Activated naive CD8-positive, alpha-beta T cell treated with anti-CD3 and anti-CD28 coated beads for 36 hours (primary cell): ENCODE measurements at regions not wholly inside any gene's neighbourhood (a gene's known extent, or its start where the extent isn't known, plus 50 kb on each side); places are given as distances from the start of the nearest gene placed in this dataset.

Experiments
- DNase-seq: peaks from one replicate; pipeline ENCODE4 v3.0.0; 2021
- H3K27ac Mint-ChIP-seq: one replicate; pipeline ENCODE4 v1.8.0; 2022; ENCODE audit warnings: mild to moderate bottlenecking, moderate library complexity, mixed read lengths
- H3K27me3 Mint-ChIP-seq: one replicate; pipeline ENCODE4 v1.8.0; 2022; ENCODE audit warnings: mild to moderate bottlenecking, mixed read lengths
- H3K36me3 Mint-ChIP-seq: one replicate; pipeline ENCODE4 v1.8.0; 2021; ENCODE audit warnings: mild to moderate bottlenecking, mixed read lengths
- H3K4me1 Mint-ChIP-seq: one replicate; pipeline ENCODE4 v1.8.0; 2021; ENCODE audit warnings: mixed read lengths
- H3K4me3 Mint-ChIP-seq: one replicate; pipeline ENCODE4 v1.8.0; 2022; ENCODE audit warnings: mild to moderate bottlenecking, moderate library complexity, mixed read lengths
- H3K9me3 Mint-ChIP-seq: one replicate; pipeline ENCODE4 v1.8.0; 2022; ENCODE audit warnings: mixed read lengths

DNA sequence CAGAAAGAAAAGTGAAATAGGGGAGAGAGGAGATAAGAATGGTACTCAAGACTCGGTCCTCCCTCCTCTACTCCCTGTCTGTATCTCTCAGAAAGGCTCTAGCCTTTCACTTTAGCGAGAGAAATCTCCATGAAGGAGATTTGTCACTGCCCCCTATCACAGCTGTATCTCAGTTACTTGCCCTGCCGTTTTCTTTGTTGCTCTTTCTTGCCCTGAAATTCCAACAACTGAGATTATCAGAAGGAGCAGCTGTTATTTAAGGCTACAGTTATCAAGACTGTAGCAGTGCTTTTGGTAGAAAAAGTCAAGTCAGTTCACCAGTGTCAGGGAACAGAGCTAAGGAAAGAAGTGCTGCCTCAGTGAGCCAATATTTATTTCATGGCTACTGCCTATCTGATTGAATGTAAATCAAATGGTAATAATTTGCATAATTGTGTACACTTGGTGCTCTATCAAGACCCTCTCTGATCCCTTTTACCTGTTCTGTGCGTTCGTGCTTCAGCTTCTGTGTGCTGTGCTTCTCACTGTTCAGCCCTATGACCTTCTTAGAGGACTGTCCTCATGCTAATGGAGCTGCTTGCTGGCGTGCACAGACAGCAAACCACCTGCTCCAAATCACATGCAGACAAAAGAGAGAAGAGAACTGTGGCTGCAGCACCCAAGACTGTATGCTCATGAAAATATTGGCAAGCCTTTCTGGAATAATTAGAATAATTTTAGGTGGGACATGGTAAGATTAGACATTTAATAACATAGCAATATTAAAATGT is 180.2 kb upstream of the FAM3C start:
- Mint-ChIP-seq H3K36me3 (no peaks in the 10 kb centered on the region), H3K27ac (no peak overlapping the region), H3K27me3 (peaks cover 17% of the 10 kb centered on the region), H3K4me3 (no peak overlapping the region), H3K4me1 (no peaks in the 10 kb centered on the region), H3K9me3 (no peaks in the 10 kb centered on the region)
- DNase-seq = no peak

DNA sequence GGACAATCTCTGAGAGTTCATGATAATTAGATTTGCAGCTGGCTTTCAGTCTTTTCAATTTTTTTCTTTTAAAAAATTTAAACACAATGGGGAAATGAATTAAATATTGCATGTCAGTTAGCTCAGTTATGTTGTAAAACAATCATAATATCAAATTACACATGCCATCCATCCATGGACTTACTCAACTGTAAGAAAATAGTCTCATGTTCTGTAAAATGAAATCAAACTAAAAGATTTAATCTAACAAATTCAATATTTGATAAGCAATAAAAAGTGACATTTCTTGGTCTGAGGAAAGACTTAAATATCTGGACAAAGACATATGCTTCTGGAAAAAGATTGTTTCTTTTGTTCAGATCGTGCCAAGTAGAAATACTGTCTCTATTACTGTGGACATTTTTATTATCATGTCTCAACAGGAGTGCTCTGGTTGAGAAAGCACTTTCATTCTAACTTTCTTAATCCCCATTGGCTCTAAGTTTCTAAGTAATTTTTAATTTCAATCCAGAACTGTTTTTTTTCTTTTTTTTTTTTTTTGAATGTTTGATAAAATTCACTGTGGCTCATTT is 179.2 kb upstream of the FAM3C start:
- DNase-seq = no peak
- no peak overlapping the region for H3K4me3 Mint-ChIP-seq
- H3K9me3 Mint-ChIP-seq = no peaks in the 10 kb centered on the region
- H3K4me1 Mint-ChIP-seq = no peaks in the 10 kb centered on the region
- H3K36me3 Mint-ChIP-seq = no peaks in the 10 kb centered on the region
- peaks cover 20% of the 10 kb centered on the region for H3K27me3 Mint-ChIP-seq
- no peak overlapping the region for H3K27ac Mint-ChIP-seq

- H3K4me3 Mint-ChIP-seq = no peak overlapping the region
- no peaks in the 10 kb centered on the region for H3K36me3 Mint-ChIP-seq
- DNase-seq = no peak
- no peaks in the 10 kb centered on the region for H3K4me1 Mint-ChIP-seq
- no peak overlapping the region for H3K27ac Mint-ChIP-seq
- peaks cover 21% of the 10 kb centered on the region for H3K27me3 Mint-ChIP-seq
- no peaks in the 10 kb centered on the region for H3K9me3 Mint-ChIP-seq
Measured at GRCh38 chr7:121574109-121574508, 178.0 kb upstream of the FAM3C start.

DNA sequence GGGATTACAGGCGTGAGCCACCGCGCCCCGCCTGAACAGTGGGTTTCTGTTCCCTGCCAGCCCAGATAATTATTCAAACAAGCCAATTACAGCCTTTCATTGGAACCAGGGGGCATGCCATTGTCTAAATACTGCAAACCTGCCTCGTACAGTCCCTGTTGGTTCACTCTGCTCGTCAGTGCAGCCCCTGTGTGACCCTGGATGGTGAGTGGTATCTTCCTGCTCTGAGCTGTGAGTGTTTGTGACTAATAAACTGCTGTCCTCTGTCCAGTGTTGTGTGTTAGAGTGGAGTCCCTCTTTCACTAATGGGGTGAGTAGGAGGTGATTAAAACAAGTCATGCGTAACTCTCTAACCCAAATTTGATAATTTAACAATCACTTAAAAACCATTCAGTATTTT is 176.5 kb upstream of the FAM3C start:
- Mint-ChIP-seq H3K27me3 (peaks cover 21% of the 10 kb centered on the region), H3K4me3 (no peak overlapping the region), H3K4me1 (no peaks in the 10 kb centered on the region)

GRCh38 chr7:121570365-121570764 is 174.3 kb upstream of the FAM3C start:
- no peak overlapping the region for H3K4me3 Mint-ChIP-seq
- H3K27ac Mint-ChIP-seq = no peak overlapping the region
- peaks cover 21% of the 10 kb centered on the region for H3K27me3 Mint-ChIP-seq
- DNase-seq = no peak
- H3K4me1 Mint-ChIP-seq = no peaks in the 10 kb centered on the region
- H3K9me3 Mint-ChIP-seq = no peaks in the 10 kb centered on the region
- no peaks in the 10 kb centered on the region for H3K36me3 Mint-ChIP-seq

More for the DNA sequence above, 176.5 kb upstream of the FAM3C start:
- Mint-ChIP-seq H3K36me3 (no peaks in the 10 kb centered on the region), H3K9me3 (no peaks in the 10 kb centered on the region), H3K27ac (no peak overlapping the region)
- DNase-seq = no peak

- Mint-ChIP-seq H3K36me3 (no peaks in the 10 kb centered on the region), H3K27ac (no peak overlapping the region), H3K27me3 (peaks cover 7% of the 10 kb centered on the region), H3K4me1 (no peaks in the 10 kb centered on the region), H3K9me3 (no peaks in the 10 kb centered on the region), H3K4me3 (no peak overlapping the region)
- no peak for DNase-seq
Measured at GRCh38 chr7:121563177-121563576, 167.1 kb upstream of the FAM3C start.

DNA sequence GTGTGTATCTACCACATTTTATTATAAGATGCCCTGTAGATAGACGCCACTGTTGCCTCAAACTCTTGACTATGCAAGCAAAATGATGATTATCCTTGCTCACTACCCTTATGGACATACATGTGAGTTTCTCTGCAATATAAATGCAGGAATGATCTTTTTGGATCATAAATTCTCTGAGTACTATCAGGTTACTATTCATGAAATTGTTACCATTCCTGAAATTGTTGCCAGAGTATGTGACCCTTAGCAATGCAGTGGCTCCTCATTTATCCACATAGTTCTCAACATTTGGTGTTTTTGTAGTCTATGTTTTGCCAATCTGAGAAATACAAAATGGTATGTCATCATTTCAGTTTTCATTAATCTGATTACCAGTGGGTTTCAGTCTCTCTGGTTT is 166.2 kb upstream of the FAM3C start:
- no peak overlapping the region for H3K4me3 Mint-ChIP-seq
- no peak for DNase-seq
- peaks cover 7% of the 10 kb centered on the region for H3K27me3 Mint-ChIP-seq
- no peak overlapping the region for H3K27ac Mint-ChIP-seq
- no peaks in the 10 kb centered on the region for H3K4me1 Mint-ChIP-seq
- no peaks in the 10 kb centered on the region for H3K9me3 Mint-ChIP-seq
- no peaks in the 10 kb centered on the region for H3K36me3 Mint-ChIP-seq

DNA sequence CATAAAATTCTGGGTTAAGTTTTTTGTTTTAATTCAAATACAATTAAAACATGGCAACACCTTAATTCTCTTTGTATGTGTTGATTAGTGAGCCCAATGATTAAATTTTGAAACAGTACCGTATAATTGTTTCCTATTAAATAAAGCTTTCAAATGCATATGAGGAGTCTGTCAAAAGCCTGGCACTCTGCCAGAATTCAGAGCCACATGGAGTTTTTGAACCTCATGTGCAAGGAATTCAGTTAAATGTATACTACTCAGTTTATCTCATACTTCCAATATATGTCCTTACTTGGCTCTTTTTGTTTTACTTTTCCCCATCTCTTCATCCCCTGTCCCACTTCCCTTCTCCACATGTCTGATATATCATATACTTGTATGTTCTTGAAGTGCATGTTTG is 165.6 kb upstream of the FAM3C start:
- Mint-ChIP-seq H3K27me3 (peaks cover 7% of the 10 kb centered on the region), H3K36me3 (no peaks in the 10 kb centered on the region), H3K27ac (no peak overlapping the region), H3K4me3 (no peak overlapping the region), H3K4me1 (no peaks in the 10 kb centered on the region), H3K9me3 (no peaks in the 10 kb centered on the region)
- DNase-seq = no peak

DNA sequence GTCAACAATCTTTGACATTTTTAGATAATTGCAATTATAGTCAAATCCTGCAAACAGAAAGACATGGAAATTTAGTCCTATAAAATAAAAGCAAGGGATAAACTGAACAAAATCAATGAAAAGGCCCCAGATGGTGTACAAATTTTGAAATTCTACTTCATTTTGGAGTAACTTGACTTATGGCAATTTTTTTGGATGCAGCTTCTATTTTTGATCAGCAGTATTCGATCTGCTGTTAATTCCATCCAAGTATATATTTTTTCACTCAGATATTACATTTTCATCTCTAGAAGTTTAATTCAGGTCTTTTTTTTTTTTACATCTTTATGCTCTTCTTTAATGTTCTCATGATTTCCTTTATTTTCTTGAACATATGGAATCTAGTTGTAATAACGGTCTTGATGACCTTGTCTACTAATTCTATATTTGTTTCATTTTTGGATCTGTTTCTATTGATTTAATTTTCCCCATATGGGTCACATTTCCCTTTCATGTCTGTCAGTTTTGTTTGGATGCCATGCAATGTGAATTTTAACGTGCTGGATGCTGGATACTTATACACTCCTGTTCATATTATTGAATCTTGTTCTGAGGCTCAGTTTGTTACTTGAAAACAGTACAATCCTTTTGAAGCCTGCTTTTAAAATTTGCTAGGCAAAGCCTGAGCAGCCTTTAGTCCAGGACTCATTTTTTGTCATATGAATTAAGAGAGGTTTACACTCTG is 164.3 kb upstream of the FAM3C start:
- Mint-ChIP-seq H3K4me1 (no peaks in the 10 kb centered on the region), H3K9me3 (no peaks in the 10 kb centered on the region)
- no peak for DNase-seq

DNA sequence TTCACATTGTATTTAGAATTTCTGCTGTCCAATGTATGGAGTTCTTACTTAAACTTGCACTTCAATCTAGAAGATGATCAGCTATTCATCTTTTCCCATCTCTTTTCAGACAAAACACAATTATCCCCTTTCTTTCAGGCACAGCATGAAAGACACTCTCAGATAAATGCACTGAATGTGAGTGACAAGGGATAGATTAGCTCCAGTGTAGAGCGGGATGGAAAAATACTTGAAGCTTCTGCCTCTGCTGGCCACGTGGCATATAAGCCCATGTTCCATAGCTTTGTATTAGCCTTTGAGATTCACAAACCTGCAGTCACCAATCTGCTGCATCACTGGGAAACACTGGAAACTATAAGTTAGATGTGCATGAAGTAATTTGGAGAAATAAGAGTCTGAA is 162.2 kb upstream of the FAM3C start:
- Mint-ChIP-seq H3K27ac (no peak overlapping the region), H3K4me1 (no peaks in the 10 kb centered on the region), H3K36me3 (no peaks in the 10 kb centered on the region)

More for the DNA sequence above, 164.3 kb upstream of the FAM3C start:
- Mint-ChIP-seq H3K27me3 (peaks cover 7% of the 10 kb centered on the region), H3K36me3 (no peaks in the 10 kb centered on the region), H3K27ac (no peak overlapping the region), H3K4me3 (no peak overlapping the region)

GRCh38 chr7:121557034-121557892 is 161.2 kb upstream of the FAM3C start:
- Mint-ChIP-seq H3K4me3 (no peak overlapping the region), H3K27me3 (peaks cover 9% of the 10 kb centered on the region), H3K4me1 (no peaks in the 10 kb centered on the region), H3K9me3 (no peaks in the 10 kb centered on the region), H3K36me3 (no peaks in the 10 kb centered on the region), H3K27ac (no peak overlapping the region)
- no peak for DNase-seq

More for the DNA sequence above, 162.2 kb upstream of the FAM3C start:
- Mint-ChIP-seq H3K27me3 (peaks cover 4% of the 10 kb centered on the region), H3K4me3 (no peak overlapping the region), H3K9me3 (no peaks in the 10 kb centered on the region)
- no peak for DNase-seq

- H3K9me3 Mint-ChIP-seq = no peaks in the 10 kb centered on the region
- H3K4me3 Mint-ChIP-seq = no peak overlapping the region
- H3K27ac Mint-ChIP-seq = no peak overlapping the region
- DNase-seq = no peak
- no peaks in the 10 kb centered on the region for H3K4me1 Mint-ChIP-seq
- peaks cover 6% of the 10 kb centered on the region for H3K27me3 Mint-ChIP-seq
- no peaks in the 10 kb centered on the region for H3K36me3 Mint-ChIP-seq
Measured at GRCh38 chr7:121555558-121555957, 159.4 kb upstream of the FAM3C start.

DNA sequence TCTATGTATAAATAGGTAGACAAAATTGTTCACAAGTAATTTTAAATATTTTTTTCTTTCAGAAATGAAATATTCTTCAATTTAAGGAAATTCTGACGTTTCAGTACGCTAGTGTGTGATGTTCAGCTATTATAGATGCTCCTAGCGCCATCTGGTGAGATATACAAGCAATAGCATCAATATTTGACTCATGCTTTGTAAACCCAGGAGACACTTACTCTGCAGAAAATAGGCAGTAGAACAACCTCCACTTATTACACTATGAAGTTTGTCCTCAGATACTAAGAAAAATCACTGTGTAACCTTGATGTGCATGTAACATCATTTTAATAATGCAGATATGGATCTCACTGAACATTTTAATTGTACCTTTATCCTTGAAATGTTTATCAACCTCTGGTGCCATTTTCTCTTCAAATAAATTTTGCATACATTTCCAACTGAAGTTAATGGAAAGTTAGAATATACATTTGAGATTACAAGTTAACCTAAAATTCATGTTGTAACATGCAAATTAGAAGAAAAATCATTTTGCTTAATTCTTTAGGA is 151.5 kb upstream of the FAM3C start:
- no peak overlapping the region for H3K4me3 Mint-ChIP-seq
- peaks cover 34% of the 10 kb centered on the region for H3K4me1 Mint-ChIP-seq
- no peak overlapping the region for H3K27ac Mint-ChIP-seq
- peaks cover 6% of the 10 kb centered on the region for H3K9me3 Mint-ChIP-seq
- peaks cover 8% of the 10 kb centered on the region for H3K36me3 Mint-ChIP-seq
- peaks cover 5% of the 10 kb centered on the region for H3K27me3 Mint-ChIP-seq
- DNase-seq = no peak

DNA sequence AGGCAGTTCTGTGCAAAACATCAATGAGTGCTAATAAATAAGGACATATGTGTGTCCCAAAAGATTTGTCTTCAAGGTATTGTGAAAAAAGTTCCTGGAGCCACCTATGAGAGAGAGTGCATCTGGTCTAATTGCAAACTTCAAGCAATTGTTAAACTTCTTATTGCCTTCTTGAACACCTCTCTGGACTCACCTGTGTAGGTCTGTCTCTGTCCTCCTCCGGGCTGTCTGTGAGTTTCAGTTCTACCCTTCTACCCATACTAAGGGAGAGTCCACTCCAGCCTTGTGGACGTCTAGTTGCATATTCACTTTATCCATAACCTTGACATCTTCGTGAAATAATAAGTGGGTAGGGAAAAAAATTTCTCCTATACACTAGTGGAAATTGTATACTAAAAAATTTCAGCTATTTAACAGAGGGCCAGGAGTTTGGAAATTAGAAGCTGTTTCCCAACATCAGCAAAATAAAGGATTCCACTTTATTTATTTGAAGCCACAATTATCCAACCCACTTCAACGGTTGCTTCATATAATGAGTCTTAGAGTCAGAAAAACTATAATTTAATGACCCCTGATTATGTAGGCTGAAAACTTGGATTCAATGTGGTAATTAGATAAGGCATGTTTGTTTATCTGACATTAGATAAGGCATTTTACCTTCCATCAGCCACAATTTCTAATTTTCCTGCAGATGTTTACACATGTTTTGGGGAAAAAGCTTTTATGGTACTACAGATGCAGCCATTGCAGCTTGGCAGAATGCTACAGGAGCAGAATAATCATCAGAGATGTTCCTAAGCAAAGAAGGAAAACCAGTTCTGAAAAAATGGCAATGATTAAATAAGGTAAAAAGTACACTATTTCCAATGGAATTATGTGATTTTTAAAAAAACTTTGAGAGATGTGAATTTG is 150.8 kb upstream of the FAM3C start:
- Mint-ChIP-seq H3K36me3 (peaks cover 8% of the 10 kb centered on the region), H3K9me3 (peaks cover 6% of the 10 kb centered on the region), H3K4me1 (peaks cover 34% of the 10 kb centered on the region), H3K27me3 (peaks cover 3% of the 10 kb centered on the region), H3K27ac (no peak overlapping the region), H3K4me3 (no peak overlapping the region)
- no peak for DNase-seq
